GM12872 (cell line): ENCODE measurements at regions not wholly inside any gene's neighbourhood (a gene's known extent, or its start where the extent isn't known, plus 50 kb on each side); places are given as distances from the start of the nearest gene placed in this dataset.

ENCODE experiments used
- CTCF ChIP-seq: IDR thresholded peaks from 3 replicates; pipeline ENCODE4 v1.5.1; 2011; ENCODE audit warnings: low read depth, mild to moderate bottlenecking, low read length, moderate library complexity; ENCODE audit not compliant: insufficient read depth

DNA sequence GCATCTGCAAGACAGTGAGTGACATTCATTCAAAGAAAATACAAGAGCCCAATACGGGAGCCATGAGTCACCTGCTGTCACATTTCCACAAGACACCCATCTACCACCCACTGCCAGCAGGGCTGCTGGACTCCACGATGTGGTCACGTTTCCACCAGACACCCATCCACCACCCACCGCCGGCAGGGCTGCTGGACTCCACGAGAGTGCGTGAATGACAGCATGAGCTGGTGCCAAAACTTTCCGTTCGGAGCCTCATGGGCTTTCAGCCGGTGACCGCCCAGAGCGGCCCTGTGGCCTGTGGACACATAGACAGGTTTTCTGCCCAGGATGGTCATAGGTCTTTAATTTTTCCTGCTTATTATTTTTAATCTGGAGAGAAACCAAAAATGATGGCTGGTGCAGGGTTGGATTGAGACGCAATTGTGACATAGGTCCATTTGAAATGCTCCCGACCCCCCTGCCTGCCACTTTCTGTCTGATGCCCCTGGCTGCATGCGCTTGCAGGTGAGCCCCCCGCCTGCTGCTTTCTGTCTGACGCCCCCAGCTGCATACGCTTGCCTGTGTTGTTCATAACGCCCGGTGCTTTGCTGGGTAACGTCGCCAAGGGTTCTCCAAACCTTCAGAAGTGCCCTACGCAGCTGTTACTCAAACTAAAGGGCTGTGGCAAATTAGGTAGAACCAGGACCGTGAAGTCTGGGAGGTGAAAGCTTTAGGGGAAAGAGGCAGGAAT, 59.1 kb upstream of the SMOC2 start:
- TF ChIP-seq CTCF, result no peak

DNA sequence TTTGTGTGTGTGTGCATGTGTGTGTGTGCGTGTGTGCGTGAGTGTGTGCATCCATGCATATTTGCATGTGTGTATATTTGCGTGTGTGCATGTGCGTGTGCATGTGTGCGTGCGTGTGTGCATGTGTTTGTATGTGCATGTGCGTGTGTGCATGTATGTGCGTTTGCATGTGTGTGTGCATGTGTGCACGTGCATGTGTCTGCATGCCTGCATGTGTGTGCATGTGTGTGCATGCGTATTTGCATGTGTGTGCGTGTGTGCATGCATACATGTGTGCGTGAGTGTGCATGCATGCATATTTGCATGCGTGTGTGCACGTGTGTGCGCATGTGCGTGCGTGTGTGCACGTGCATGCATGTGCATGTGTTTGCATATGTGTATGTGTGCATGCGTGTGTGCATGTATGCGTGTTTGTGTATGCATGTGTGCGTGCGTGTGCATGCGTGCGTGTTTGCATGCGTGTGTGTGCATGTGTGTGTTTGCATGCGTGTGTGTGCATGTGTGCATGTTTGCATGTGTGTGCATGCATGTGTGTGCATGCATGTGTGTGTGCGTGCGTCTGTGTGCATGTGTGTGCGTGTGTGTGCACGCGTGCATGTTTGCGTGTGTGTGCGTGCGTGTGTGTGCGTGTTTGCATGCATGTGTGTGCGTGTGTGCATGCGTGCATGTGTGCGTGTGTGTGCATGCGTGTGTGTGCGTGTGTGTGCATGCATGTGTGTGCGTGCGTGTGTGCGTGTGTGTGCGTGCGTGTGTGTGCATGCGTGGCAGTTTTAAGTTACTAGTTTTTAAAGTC, 57.7 kb upstream of the SMOC2 start:
- TF ChIP-seq CTCF, result no peak

DNA sequence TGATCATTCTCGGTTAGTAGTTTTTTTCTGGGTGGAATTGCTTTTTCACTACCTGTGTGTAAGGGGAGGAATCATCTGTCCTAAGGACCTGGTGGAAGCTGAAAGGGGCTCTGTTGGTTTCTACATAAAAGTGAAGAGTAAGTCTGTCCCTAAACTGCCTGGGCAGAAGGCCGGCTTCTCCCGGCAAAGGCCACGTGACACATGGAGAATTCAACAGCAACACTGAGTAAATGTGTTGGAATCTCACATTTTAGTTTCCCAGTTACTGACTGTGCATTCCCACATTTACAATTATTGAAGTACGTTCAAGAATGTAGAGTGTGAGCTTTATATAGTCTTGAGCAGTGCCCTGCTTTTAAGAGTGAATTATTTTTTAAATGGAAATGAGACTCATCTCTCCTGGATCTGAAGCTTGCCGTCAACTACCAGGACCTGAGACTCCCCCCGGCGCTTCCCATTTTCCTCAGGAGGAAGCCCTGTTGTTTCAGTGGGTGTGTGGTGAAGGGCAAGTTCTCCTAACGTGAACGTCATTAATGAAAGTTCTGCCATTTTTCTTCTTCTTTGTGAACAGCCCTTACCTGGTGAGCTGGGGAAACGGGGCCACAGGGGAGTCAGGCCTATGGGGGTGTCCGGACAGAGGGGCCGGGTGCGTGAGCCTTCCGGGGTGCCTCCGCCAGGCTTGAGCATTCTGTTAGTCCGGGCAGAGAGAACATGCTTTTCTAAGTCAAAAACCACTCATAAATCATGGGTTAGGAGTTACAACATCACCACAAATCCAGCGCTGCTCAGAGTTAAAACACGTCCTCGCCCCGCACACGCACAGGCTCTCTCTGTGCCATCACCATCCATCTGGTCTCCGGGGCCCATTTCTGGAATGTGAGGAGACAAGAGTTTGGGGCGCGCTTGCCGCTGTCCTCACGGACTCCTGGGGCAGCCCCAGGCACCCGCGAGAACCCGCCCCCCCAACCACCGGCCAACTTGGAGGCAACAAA, 56.6 kb upstream of the SMOC2 start:
- TF ChIP-seq CTCF, result no peak

- no peak for TF ChIP-seq CTCF
Measured at GRCh38 chr6:168385037-168385759, 55.8 kb upstream of the SMOC2 start.

- TF ChIP-seq CTCF, result no peak
Measured at GRCh38 chr6:168385858-168386735, 54.9 kb upstream of the SMOC2 start.

DNA sequence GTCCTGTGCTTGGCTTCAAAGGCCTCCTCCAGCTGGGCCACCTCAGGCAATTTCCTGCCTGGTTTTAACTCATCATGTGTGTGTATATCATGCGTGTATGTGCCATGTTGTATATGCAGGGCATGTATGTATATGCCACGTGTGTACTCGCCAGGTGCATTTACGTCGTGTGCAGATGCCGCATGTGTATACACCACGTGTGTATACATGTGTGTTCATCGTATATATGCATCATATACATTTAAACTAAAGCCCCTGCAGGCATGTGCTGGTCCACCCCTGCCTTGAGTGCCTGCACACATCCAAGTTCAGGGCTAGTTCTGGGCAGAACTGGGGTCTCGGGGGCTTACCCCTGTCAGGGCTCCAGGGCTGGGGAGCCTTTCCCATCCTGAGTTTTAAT, 54.0 kb upstream of the SMOC2 start:
- no peak for TF ChIP-seq CTCF
